Dendritic cell treated with granulocyte-macrophage colony-stimulating factor and Interleukin-4, amounts not matched to agents 40 ng/mL and 50 ng/mL, for 4 days (primary cell): ENCODE measurements at regions not wholly inside any gene's neighbourhood (a gene's known extent, or its start where the extent isn't known, plus 50 kb on each side); places are given as distances from the start of the nearest gene placed in this dataset.

Experiments used
- H3K27ac Mint-ChIP-seq: one replicate; pipeline ENCODE4 v1.8.0; 2022; ENCODE audit warnings: mild to moderate bottlenecking, mixed read lengths
- H3K27me3 Mint-ChIP-seq: one replicate; pipeline ENCODE4 v1.8.0; 2022; ENCODE audit warnings: mild to moderate bottlenecking, mixed read lengths
- H3K36me3 Mint-ChIP-seq: one replicate; pipeline ENCODE4 v1.8.0; 2022; ENCODE audit warnings: low read depth, mixed read lengths
- H3K4me1 Mint-ChIP-seq: one replicate; pipeline ENCODE4 v1.8.0; 2022; ENCODE audit warnings: low read depth, mixed read lengths
- H3K4me3 Mint-ChIP-seq: one replicate; pipeline ENCODE4 v1.8.0; 2022; ENCODE audit warnings: mild to moderate bottlenecking, moderate library complexity, mixed read lengths
- H3K9me3 Mint-ChIP-seq: one replicate; pipeline ENCODE4 v1.8.0; 2022; ENCODE audit warnings: mixed read lengths
- intact Hi-C: fragments of 100-400 bp; cut with micrococcal nuclease; formaldehyde crosslinking; loops from one replicate; pipeline ENCODE4 v1.15.0; 2022

DNA sequence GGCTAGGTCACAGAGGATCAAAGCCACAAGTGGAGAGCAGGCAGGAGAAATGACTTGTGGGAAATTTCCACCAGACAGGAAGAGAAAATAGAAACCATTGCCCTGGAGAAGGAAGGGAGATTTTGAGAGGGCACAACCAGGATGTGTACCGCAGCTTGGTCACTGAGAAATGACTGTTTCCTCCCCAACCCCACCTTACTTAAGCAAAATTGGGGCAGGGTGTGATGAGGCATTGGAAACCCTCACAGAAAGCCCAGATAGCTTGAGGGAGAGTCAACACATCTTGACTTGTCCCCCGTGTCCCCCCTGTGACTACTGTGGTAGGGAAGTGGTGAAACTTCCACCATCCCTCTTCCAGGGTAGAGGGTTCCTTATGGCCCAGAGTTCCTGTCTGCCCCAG, 113.5 kb upstream of the FAM20A start:
- Mint-ChIP-seq H3K9me3 (no peaks in the 10 kb centered on the region), H3K27me3 (peaks cover 15% of the 10 kb centered on the region), H3K27ac (no peak overlapping the region), H3K4me1 (peaks cover 5% of the 10 kb centered on the region), H3K36me3 (no peaks in the 10 kb centered on the region), H3K4me3 (no peak overlapping the region)
- intact Hi-C loops, result loop anchor here (10.0 kb wide), 1 partner anchor 50 kb away; no protein-coding TSS in a partner anchor

DNA sequence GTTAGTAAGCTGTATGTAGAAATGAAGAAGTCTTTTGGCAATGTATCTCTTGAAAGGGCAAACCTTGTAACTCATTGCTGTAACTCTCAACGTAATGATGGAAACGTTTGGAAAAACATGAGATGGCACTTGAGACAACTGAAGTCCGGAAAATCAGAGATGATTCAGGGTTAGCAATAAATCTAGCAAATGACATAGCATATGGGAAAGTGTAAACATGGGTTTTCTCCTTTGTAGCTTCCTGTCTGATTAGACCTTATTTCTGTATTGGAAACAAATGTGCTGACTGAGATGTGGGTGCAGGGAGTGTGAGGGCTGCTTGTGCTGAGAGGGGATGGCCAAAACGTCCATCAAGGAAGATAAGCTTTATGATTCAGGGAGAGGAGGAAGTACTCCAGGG, 110.7 kb upstream of the FAM20A start:
- Mint-ChIP-seq H3K36me3 (no peaks in the 10 kb centered on the region), H3K4me3 (no peak overlapping the region), H3K27ac (no peak overlapping the region), H3K4me1 (peaks cover 10% of the 10 kb centered on the region), H3K27me3 (peaks cover 15% of the 10 kb centered on the region), H3K9me3 (no peaks in the 10 kb centered on the region)
- intact Hi-C loops, result loop anchor here (10.0 kb wide), 1 partner anchor 47 kb away; no protein-coding TSS in a partner anchor

DNA sequence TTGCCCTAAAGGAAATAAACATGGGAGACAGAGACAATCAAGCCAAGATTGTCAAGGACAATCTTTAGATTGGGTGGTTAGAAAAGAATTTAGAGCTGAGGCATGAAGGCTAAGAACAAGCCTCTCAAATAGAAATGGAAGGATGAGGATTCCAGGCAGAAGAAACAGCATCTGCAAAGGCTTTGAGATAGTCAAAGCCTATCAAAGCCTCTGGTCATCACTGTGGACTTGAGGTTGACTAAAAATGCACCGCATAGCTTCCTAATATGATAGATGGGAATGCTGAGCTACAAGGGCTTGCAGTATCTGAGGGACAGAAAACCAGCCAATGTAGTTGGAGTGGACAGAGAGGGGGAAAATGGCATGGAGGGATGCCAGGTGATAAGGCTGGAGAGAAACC, 109.8 kb upstream of the FAM20A start:
- no peak overlapping the region for H3K4me3 Mint-ChIP-seq
- no peaks in the 10 kb centered on the region for H3K36me3 Mint-ChIP-seq
- H3K9me3 Mint-ChIP-seq, result no peaks in the 10 kb centered on the region
- peaks cover 15% of the 10 kb centered on the region for H3K27me3 Mint-ChIP-seq
- peaks cover 19% of the 10 kb centered on the region for H3K4me1 Mint-ChIP-seq
- intact Hi-C loops, result loop anchor here (10.0 kb wide), 1 partner anchor 46 kb away; no protein-coding TSS in a partner anchor
- H3K27ac Mint-ChIP-seq, result no peak overlapping the region

DNA sequence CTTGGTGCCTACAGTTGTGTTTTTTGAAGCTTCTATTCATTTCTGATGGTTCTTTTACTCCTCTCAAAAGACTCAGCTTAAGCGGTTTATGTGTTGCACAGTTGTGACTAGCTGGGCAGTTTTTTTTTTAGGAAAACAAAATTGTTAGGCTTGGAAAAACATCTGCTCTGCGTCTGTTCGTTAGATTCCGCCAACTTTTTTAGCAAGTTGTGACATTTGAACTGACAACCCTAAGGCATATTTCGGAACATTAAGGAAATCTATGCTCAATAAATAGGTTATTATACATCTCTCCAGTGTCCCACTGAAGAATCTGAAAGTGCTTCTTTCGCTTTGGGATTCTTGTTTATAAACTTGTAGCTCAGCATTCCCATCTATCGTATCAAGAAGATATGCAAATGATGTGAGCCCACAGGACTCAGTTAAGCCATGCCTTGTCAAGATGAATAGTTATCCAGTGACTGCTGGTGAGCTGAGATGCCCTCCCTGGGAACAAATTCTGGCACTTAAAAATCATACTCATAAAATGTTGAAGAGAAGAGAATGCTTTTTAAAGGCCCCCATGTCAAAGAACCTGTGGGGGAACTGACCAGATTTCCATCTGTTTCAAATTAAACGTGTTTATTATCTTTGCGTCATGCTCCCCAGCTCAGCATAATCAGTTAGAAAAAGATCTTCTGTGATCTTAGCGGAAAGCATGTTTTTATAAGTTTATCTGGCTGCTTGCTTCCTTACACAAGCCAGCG, 109.0 kb upstream of the FAM20A start:
- H3K27ac Mint-ChIP-seq, result no peak overlapping the region
- intact Hi-C loops, result loop anchor here (10.0 kb wide), 1 partner anchor 45 kb away; no protein-coding TSS in a partner anchor
- peaks cover 25% of the 10 kb centered on the region for H3K4me1 Mint-ChIP-seq
- H3K36me3 Mint-ChIP-seq, result no peaks in the 10 kb centered on the region
- peaks cover 15% of the 10 kb centered on the region for H3K27me3 Mint-ChIP-seq
- no peak overlapping the region for H3K4me3 Mint-ChIP-seq
- H3K9me3 Mint-ChIP-seq, result no peaks in the 10 kb centered on the region

DNA sequence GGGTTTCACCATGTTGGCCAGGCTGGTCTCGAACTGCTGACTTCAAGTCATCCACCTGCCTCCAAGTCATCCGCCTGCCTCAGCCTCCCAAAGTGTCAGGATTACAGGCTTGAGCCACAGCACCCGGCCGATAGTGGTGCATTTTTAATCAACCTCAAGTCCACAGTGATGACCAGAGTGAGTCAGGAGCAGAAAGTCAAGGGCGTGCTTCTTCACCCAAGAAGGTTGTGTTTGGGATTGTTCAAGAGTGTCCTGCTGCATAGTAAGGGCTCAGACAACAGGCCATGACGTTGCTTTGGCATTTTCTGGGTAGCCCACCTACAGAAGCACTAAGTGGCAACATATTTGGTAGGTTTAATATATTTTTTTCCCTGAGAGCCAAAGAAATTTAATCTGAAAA, 108.3 kb upstream of the FAM20A start:
- no peak overlapping the region for H3K4me3 Mint-ChIP-seq
- H3K27me3 Mint-ChIP-seq, result peaks cover 17% of the 10 kb centered on the region
- H3K27ac Mint-ChIP-seq, result no peak overlapping the region
- intact Hi-C loops, result no loop called here
- no peaks in the 10 kb centered on the region for H3K36me3 Mint-ChIP-seq
- peaks cover 26% of the 10 kb centered on the region for H3K4me1 Mint-ChIP-seq
- H3K9me3 Mint-ChIP-seq, result no peaks in the 10 kb centered on the region

DNA sequence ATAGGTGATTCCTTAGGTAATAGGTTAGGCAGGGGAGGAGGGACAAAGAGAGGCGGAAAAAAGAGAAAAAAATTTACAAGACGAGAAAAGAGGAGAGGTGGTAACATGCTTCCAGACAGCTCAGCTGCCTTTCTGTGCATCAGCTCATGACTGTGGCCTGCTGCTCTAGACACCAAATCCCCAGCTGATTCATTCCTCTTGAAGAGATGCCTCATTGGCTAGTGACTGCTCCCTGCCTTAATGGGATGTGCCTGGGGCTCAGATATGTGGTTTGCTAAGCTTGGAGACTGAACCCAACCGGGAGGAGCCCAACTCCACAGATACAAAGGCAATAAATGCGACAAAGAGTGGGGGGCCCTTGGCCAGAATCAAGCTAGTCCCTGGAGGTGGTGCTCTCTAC, 105.9 kb upstream of the FAM20A start:
- intact Hi-C loops, result no loop called here
- no peak overlapping the region for H3K27ac Mint-ChIP-seq
- no peaks in the 10 kb centered on the region for H3K36me3 Mint-ChIP-seq
- H3K4me1 Mint-ChIP-seq, result peaks cover 24% of the 10 kb centered on the region
- peaks cover 11% of the 10 kb centered on the region for H3K27me3 Mint-ChIP-seq
- no peak overlapping the region for H3K4me3 Mint-ChIP-seq
- peaks cover 8% of the 10 kb centered on the region for H3K9me3 Mint-ChIP-seq

DNA sequence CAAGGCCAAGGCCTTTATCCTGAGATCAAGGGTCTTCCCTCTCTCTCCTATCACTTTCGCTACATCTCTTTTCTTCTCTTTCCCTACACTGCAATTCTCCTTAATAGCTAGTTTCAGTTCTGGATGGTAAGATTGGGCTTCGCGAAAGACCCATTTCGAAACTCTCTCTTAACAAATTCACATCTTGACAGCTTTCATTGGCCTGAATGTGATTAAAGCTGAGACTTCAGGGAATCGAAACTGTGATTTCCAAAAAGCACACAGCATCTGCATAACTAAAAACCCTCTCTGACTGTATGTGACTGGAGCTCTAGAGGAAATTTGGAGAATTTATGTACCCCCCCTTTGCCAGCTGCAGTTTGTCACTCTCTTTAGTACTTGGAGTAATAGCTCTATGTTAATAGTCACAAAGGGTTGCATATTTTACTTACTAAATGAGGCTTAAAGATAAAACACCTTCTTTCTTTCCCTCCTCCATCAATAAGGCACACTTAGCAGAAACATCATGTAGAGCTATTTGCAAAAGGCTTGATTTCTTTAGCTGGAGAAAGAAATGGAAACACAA, 105.3 kb upstream of the FAM20A start:
- no peak overlapping the region for H3K4me3 Mint-ChIP-seq
- intact Hi-C loops, result no loop called here
- peaks cover 6% of the 10 kb centered on the region for H3K27me3 Mint-ChIP-seq
- H3K27ac Mint-ChIP-seq, result no peak overlapping the region
- no peaks in the 10 kb centered on the region for H3K36me3 Mint-ChIP-seq
- H3K4me1 Mint-ChIP-seq, result peaks cover 24% of the 10 kb centered on the region
- peaks cover 8% of the 10 kb centered on the region for H3K9me3 Mint-ChIP-seq

DNA sequence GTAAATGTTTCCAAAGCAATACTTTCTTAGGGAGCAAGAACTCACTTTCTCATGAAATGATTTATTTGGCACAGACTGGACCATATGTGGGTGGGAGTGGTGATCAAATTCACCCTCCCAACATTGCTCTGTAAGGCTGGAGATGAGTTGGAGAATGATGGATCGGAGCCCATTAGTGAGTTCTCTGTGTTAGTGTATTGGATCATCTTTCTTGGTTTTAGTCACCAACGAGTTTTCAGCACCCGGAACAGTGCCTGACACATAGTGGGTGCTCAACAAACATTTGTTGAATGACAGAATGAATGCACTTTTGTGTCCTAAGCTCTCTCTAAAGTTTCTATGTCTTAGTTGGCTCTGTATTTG, 104.5 kb upstream of the FAM20A start:
- no peaks in the 10 kb centered on the region for H3K36me3 Mint-ChIP-seq
- peaks cover 24% of the 10 kb centered on the region for H3K4me1 Mint-ChIP-seq
- no peak overlapping the region for H3K4me3 Mint-ChIP-seq
- H3K27ac Mint-ChIP-seq, result no peak overlapping the region
- intact Hi-C loops, result no loop called here
- H3K27me3 Mint-ChIP-seq, result peaks cover 2% of the 10 kb centered on the region
- peaks cover 8% of the 10 kb centered on the region for H3K9me3 Mint-ChIP-seq

DNA sequence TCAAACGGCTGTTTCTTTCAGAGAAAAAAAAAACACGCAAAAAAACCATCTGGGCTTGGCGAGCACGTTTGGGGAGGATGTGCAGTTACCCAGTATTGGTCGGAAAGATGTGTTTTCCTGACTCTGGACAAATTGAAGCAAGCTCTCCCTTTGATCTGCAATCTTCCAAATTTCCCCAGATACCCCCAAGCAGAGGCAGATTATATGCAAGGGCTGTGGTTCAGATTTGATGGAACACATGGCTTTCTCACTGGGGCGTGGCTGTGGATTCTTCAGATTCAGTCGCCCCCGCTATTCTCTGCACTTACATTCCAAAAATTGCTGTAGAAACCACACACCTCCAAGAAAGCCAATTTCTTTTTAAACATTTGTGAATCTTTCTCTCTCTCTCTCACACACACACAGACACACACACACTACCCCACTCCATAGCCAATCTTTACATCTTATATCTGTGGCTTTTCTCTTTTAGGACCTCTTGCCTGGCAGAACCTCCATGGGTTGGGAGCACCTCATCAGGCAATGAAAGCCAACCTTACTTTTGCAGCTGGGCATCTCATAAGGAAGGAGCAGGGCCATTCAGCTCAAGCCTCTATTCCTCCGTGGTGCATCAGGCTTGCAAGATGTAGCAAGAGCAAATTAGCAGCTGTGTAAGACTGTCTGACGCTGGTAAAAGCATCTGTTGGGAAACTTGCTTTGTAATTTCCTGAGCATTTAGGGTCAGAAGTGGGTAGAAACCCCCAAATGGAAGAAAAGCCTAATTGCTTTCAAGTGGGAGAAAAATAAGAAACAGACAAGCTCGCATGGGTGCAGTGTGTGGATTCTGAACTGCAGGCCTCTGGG, 103.9 kb upstream of the FAM20A start:
- H3K9me3 Mint-ChIP-seq, result peaks cover 8% of the 10 kb centered on the region
- no peaks in the 10 kb centered on the region for H3K36me3 Mint-ChIP-seq
- H3K27ac Mint-ChIP-seq, result no peak overlapping the region
- intact Hi-C loops, result no loop called here
- H3K4me1 Mint-ChIP-seq, result peaks cover 24% of the 10 kb centered on the region
- H3K4me3 Mint-ChIP-seq, result no peak overlapping the region
- peaks cover 2% of the 10 kb centered on the region for H3K27me3 Mint-ChIP-seq

DNA sequence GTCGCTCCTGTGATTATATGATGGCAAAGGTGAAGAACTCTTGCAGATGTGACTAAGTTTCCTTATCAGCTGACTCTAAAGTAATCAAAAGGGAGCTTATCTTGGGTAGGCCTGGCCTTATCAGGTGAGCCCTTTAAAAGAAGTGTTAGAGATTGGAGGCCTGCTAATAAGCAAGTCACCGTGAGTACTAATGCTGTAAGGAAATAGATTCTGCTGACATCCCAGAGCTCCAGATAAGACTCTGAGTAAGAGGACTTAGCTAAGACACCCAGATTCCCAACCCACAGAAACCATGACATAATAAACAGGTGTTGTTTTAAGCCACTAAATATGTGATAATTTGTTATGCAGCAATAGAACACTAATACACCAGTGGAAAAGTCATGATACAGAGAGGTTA, 99.9 kb upstream of the FAM20A start:
- Mint-ChIP-seq H3K4me3 (no peak overlapping the region), H3K27ac (no peak overlapping the region), H3K36me3 (no peaks in the 10 kb centered on the region), H3K9me3 (peaks cover 8% of the 10 kb centered on the region), H3K27me3 (peaks cover 2% of the 10 kb centered on the region), H3K4me1 (peaks cover 29% of the 10 kb centered on the region)
- intact Hi-C loops, result no loop called here

DNA sequence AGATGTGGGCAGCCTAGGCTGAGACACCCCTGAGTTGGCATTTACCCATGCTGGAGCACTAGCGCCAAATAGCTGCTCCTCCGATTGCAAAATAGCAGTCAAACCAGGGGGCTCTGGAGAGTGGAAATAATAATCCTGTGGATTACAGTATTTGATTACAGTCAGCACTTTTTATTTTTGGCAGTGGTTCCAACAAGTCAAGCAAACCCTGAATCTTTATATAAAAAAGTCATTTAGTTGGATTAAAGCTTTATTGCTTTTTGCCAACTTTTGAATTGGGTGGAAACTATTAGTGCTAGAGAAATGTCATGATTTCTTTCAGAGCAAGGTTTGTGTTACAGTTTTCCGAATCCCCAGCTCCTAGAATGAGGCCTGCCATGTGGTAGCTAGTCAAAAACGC, 99.3 kb upstream of the FAM20A start:
- Mint-ChIP-seq H3K36me3 (no peaks in the 10 kb centered on the region), H3K27me3 (peaks cover 2% of the 10 kb centered on the region), H3K9me3 (peaks cover 8% of the 10 kb centered on the region), H3K4me1 (peaks cover 29% of the 10 kb centered on the region), H3K27ac (peak overlapping the region; percentile 91), H3K4me3 (no peak overlapping the region)
- intact Hi-C loops, result no loop called here

DNA sequence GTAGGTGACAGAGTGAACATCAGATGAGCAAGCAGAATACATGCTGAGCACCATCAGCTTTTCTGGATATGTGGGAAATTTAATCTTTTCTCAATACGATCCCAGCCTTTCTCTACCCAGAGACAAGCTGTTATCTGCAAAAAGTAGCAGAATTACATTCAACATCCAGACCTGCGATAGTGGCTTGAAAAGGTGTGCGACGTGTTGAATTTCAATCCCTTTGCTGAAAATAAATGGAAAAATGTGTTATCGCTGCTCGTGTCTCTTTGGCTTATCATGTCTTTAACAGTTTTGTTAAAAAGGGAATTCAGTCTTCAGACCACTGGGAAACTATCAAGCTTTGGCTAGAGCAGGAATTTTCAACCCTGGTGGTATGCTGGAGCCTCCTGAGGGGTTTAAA, 98.8 kb upstream of the FAM20A start:
- intact Hi-C loops, result no loop called here
- Mint-ChIP-seq H3K27ac (peak overlapping the region; percentile 91), H3K4me3 (no peak overlapping the region), H3K4me1 (peaks cover 29% of the 10 kb centered on the region), H3K27me3 (no peaks in the 10 kb centered on the region), H3K9me3 (peaks cover 8% of the 10 kb centered on the region), H3K36me3 (no peaks in the 10 kb centered on the region)

DNA sequence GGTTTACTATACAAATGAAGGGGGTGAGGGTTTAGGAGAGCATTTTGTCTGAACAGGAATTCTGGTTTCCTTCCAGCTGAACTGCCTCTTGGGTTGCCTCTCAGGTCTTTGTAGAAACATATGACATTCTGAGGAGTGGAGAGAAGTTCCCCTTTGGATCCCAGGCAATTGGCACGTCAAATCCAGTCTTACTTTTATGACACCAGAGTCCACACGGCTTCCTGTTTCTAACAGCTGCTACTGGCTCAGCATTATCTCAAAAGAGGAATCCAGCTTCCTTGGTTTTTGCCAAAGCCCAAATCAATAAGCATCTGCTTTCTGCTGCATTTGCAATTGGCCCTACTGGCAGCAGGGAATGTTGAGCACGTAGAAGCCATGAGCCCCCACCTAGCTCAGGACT, 97.6 kb upstream of the FAM20A start:
- Mint-ChIP-seq H3K36me3 (no peaks in the 10 kb centered on the region), H3K4me3 (no peak overlapping the region), H3K9me3 (peaks cover 8% of the 10 kb centered on the region), H3K4me1 (peaks cover 30% of the 10 kb centered on the region), H3K27me3 (peaks cover 2% of the 10 kb centered on the region), H3K27ac (peak overlapping the region; percentile 91)
- intact Hi-C loops, result no loop called here

DNA sequence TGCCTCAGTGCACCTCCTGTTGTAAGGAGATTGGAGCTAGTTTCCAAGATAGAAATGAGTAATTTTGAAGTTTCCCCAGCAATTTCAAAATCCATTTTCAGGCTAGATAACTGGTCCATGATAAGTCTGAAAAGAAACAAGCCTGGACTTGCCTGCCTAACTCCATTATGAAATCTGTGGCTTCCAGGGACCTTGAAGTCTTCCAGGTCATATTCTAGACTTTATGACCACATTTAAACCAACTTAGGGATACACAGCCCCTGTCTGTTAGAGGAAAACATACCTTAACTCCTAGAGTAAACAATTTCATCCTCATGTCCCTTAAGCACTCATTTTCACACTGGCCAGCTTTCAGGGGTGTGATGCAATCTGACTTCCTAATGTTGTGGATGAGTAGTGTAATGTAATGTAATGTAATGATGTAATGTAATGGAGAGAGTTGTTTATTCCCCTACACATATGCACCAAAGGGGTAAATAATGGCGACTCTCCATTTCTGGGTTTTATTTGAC, 96.7 kb upstream of the FAM20A start:
- H3K27ac Mint-ChIP-seq, result peak overlapping the region; percentile 91
- H3K4me3 Mint-ChIP-seq, result no peak overlapping the region
- H3K27me3 Mint-ChIP-seq, result peaks cover 2% of the 10 kb centered on the region
- peaks cover 30% of the 10 kb centered on the region for H3K4me1 Mint-ChIP-seq
- intact Hi-C loops, result no loop called here
- H3K9me3 Mint-ChIP-seq, result no peaks in the 10 kb centered on the region
- no peaks in the 10 kb centered on the region for H3K36me3 Mint-ChIP-seq
